Stimulated activated CD4-positive, alpha-beta T cell treated with anti-CD3 and anti-CD28 coated beads, Interleukin-4, amount 100 ng/mL, for 4 hours (primary cell): ENCODE measurements at regions not wholly inside any gene's neighbourhood (a gene's known extent, or its start where the extent isn't known, plus 50 kb on each side); places are given as distances from the start of the nearest gene placed in this dataset.
"Not testable (repeated sequence)": the region's sequence is repeated elsewhere in the genome, so short reads cannot be mapped to it uniquely, and the experiment has no call there.

Source experiments
- DNase-seq, 2 experiments: peaks; one replicate each; pipeline ENCODE4 v3.0.0-alpha.2; 2020

- no peak for DNase-seq
These were observed 271.1 kb downstream of the CCER1 start for GRCh38 chr12:90683871-90684270.

GRCh38 chr12:90682398-90682797 is 272.6 kb downstream of the CCER1 start:
- no peak for DNase-seq

GRCh38 chr12:90679674-90680073 is 275.3 kb downstream of the CCER1 start:
- no peak for DNase-seq

- no peak for DNase-seq
These were observed 277.4 kb downstream of the CCER1 start for GRCh38 chr12:90677552-90677951.

- DNase-seq, result no peak
These were observed 277.9 kb downstream of the CCER1 start for GRCh38 chr12:90677055-90677454.

GRCh38 chr12:90675106-90675505 is 279.9 kb downstream of the CCER1 start:
- DNase-seq, result no peak

GRCh38 chr12:90672081-90672480 is 282.9 kb downstream of the CCER1 start:
- DNase-seq, result no peak

GRCh38 chr12:90663949-90664348 is 291.0 kb downstream of the CCER1 start:
- not testable (repeated sequence) for DNase-seq

- no peak for DNase-seq
These were observed 295.9 kb downstream of the CCER1 start for GRCh38 chr12:90659060-90659459.

GRCh38 chr12:90653040-90653439 is 301.9 kb downstream of the CCER1 start:
- no peak for DNase-seq

- DNase-seq, result no peak
These were observed 302.7 kb downstream of the CCER1 start for GRCh38 chr12:90652280-90652679.

- DNase-seq, result no peak
These were observed 309.8 kb downstream of the CCER1 start for GRCh38 chr12:90645181-90645580.

GRCh38 chr12:90631591-90632212 is 323.3 kb downstream of the CCER1 start:
- no peak for DNase-seq

- no peak for DNase-seq
These were observed 325.0 kb downstream of the CCER1 start for GRCh38 chr12:90630006-90630405.

- DNase-seq, result no peak
These were observed 326.8 kb downstream of the CCER1 start for GRCh38 chr12:90628213-90628612.

GRCh38 chr12:90627180-90627896 is 327.6 kb downstream of the CCER1 start:
- DNase-seq, result no peak

- DNase-seq, result no peak
These were observed 332.5 kb downstream of the CCER1 start for GRCh38 chr12:90622431-90622830.

- DNase-seq, result no peak
These were observed 333.0 kb downstream of the CCER1 start for GRCh38 chr12:90621927-90622326.

GRCh38 chr12:90619943-90620342 is 335.0 kb downstream of the CCER1 start:
- DNase-seq, result no peak

GRCh38 chr12:90618586-90618985 is 336.4 kb downstream of the CCER1 start:
- DNase-seq, result no peak

- no peak for DNase-seq
These were observed 343.1 kb downstream of the CCER1 start for GRCh38 chr12:90611891-90612290.

GRCh38 chr12:90611048-90611447 is 343.9 kb downstream of the CCER1 start:
- DNase-seq, result no peak

GRCh38 chr12:90593596-90594295 is 361.2 kb downstream of the CCER1 start:
- DNase-seq, result no peak

GRCh38 chr12:90589956-90590355 is 365.0 kb downstream of the CCER1 start:
- no peak for DNase-seq
